RWPE2 (cell line): ENCODE measurements at regions not wholly inside any gene's neighbourhood (a gene's known extent, or its start where the extent isn't known, plus 50 kb on each side); places are given as distances from the start of the nearest gene placed in this dataset.

Source experiments
- ATAC-seq: fragments of 200-7000 bp; cut with Tn5 transposase; 3 replicates; pipeline ENCODE4 v1.9.1; 2021; ENCODE audit warnings: low read depth
- DNase-seq: peaks from one replicate; pipeline ENCODE4 v3.0.0-alpha.2; 2020; ENCODE audit warnings: low spot score
- H3K27ac ChIP-seq: fragments of 450-650 bp; 2 replicates; pipeline ENCODE4 v1.5.1; 2017; ENCODE audit warnings: mild to moderate bottlenecking; ENCODE audit not compliant: poor library complexity, severe bottlenecking
- H3K27me3 ChIP-seq: fragments of 250-450 bp; sonication (Bioruptor Pico); 2 replicates; pipeline ENCODE4 v1.5.1; 2021; ENCODE audit warnings: mild to moderate bottlenecking, moderate library complexity; ENCODE audit not compliant: insufficient read depth, poor library complexity, severe bottlenecking
- H3K36me3 ChIP-seq: fragments of 250-450 bp; sonication (Bioruptor Pico); 2 replicates; pipeline ENCODE4 v1.5.1; 2020; ENCODE audit warnings: low read depth, mild to moderate bottlenecking, moderate library complexity
- H3K4me1 ChIP-seq: fragments of 250-450 bp; sonication (Bioruptor Pico); 2 replicates; pipeline ENCODE4 v1.5.1; 2021; ENCODE audit warnings: mild to moderate bottlenecking, moderate library complexity; ENCODE audit not compliant: insufficient read depth, poor library complexity, severe bottlenecking
- H3K4me3 ChIP-seq: fragments of 250-450 bp; sonication (Bioruptor Pico); 2 replicates; pipeline ENCODE4 v1.5.1; 2021; ENCODE audit warnings: mild to moderate bottlenecking, moderate library complexity; ENCODE audit not compliant: severe bottlenecking
- H3K9me3 ChIP-seq: fragments of 250-450 bp; sonication (Bioruptor Pico); 2 replicates; pipeline ENCODE4 v1.5.1; 2021; ENCODE audit warnings: mild to moderate bottlenecking, moderate library complexity; ENCODE audit not compliant: severe bottlenecking
- CTCF ChIP-seq: fragments of 450-650 bp; IDR thresholded peaks from one replicate; pipeline ENCODE4 v1.5.1; 2017; ENCODE audit warnings: mild to moderate bottlenecking, moderate library complexity; ENCODE audit not compliant: poor library complexity, severe bottlenecking

DNA sequence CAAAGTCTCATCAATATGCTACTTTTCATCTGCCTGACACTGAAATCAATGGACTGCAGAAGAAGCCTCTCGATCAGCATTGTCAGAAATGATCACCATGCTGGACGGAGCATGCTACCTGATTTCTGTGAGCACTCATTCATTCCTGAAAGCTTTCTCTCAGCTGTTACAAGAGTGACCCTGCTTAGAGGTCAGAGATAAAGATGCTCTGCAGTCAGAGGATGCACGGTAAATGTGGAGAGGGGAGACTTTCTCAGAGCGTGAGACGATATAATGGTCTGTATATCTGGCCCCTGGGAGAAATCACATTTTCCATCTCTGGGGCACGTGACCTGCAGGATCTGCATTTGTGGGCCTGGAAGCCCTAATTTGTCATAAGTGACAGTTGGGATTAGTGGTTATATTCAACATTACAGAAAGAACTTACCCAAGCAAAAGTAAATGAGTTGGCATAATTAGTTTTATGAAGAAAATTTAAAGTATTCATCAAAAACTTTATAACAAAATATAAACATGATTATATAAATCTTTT, 125.6 kb upstream of the TTC29 start:
- Histone ChIP-seq H3K27me3 (no peaks in the 10 kb centered on the region), H3K4me3 (no peak overlapping the region), H3K36me3 (no peaks in the 10 kb centered on the region), H3K9me3 (no peaks in the 10 kb centered on the region), H3K4me1 (no peaks in the 10 kb centered on the region), H3K27ac (no peak overlapping the region)
- no peak for DNase-seq
- ATAC-seq: no peak
- TF ChIP-seq CTCF: no peak

DNA sequence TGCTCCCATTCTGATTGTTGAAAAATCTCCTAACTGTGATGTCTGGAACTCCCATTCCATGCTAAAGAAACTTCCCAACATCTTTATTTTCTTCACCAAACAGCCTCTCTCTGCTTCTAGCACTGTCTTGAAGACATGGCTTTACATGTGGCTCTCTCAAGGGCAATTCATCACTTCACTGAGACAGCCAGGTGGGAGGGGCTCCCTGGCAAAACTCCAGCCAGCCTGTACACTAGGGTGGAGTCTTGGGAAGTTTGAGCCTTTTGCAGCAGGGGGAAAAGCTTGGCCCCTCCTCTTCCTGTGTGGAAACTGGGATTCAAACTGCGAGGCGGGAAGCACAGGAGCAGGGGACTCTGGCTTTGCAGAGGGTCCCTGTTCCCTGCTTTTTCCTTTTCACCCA, 130.5 kb upstream of the TTC29 start:
- no peaks in the 10 kb centered on the region for H3K36me3 ChIP-seq
- H3K4me1 ChIP-seq: no peaks in the 10 kb centered on the region
- no peak for TF ChIP-seq CTCF
- no peaks in the 10 kb centered on the region for H3K27me3 ChIP-seq
- ATAC-seq (no peak), DNase-seq (no peak)
- no peak overlapping the region for H3K27ac ChIP-seq
- H3K9me3 ChIP-seq: no peaks in the 10 kb centered on the region
- H3K4me3 ChIP-seq: no peak overlapping the region

GRCh38 chr4:147076728-147077127, 131.1 kb upstream of the TTC29 start:
- ATAC-seq (no peak), DNase-seq (no peak)
- Histone ChIP-seq H3K27me3 (no peaks in the 10 kb centered on the region), H3K36me3 (no peaks in the 10 kb centered on the region), H3K9me3 (no peaks in the 10 kb centered on the region), H3K4me1 (no peaks in the 10 kb centered on the region), H3K27ac (no peak overlapping the region), H3K4me3 (no peak overlapping the region)
- no peak for TF ChIP-seq CTCF

DNA sequence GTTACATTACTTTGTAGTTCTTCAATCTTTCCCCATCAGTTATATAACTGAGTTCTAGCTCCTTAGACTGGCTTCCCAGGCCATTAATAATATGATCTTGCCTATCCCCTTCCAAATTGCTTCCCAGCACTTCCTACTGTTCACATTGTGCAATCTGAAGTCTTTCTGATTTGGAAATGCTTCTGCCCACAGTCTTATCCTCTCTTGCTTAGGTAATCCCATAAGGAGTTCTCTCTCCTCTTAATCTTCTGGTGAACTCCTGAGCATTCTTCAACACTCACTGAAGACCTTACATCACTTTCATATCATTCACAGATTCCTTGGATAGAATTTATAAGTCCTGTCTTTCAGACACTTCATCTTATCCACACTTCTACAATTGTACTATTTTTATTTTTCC, 132.7 kb upstream of the TTC29 start:
- H3K36me3 ChIP-seq: no peaks in the 10 kb centered on the region
- no peak overlapping the region for H3K27ac ChIP-seq
- no peak overlapping the region for H3K4me3 ChIP-seq
- TF ChIP-seq CTCF: no peak
- H3K27me3 ChIP-seq: no peaks in the 10 kb centered on the region
- no peaks in the 10 kb centered on the region for H3K4me1 ChIP-seq
- H3K9me3 ChIP-seq: no peaks in the 10 kb centered on the region
- no peak for ATAC-seq
- DNase-seq: no peak

GRCh38 chr4:147078875-147079658, 133.4 kb upstream of the TTC29 start:
- H3K27ac ChIP-seq: no peak overlapping the region
- TF ChIP-seq CTCF: no peak

More at GRCh38 chr4:147078875-147079658, 133.4 kb upstream of the TTC29 start:
- Histone ChIP-seq H3K4me1 (no peaks in the 10 kb centered on the region), H3K9me3 (no peaks in the 10 kb centered on the region), H3K27me3 (no peaks in the 10 kb centered on the region), H3K4me3 (no peak overlapping the region), H3K36me3 (no peaks in the 10 kb centered on the region)
- DNase-seq (no peak), ATAC-seq (no peak)
